A549 (cell line): ENCODE measurements at regions not wholly inside any gene's neighbourhood (a gene's known extent, or its start where the extent isn't known, plus 50 kb on each side); places are given as distances from the start of the nearest gene placed in this dataset.
"Not testable (repeated sequence)": the region's sequence is repeated elsewhere in the genome, so short reads cannot be mapped to it uniquely, and the experiment has no call there.

Experiments
- ATAC-seq, 2 experiments: fragments of 200-7000 bp in 1 of 2; fragments of >200 bp in 1 of 2; cut with Nextera tagmentation in 1 of 2; cut with Tn5 transposase in 1 of 2; 3 replicates each; pipeline versions ENCODE4 v1.8.0 to v1.9.1; 2018 to 2020; ENCODE audit warnings: mild to moderate bottlenecking in 1 of 2, moderate library complexity in 1 of 2
- CTCF ChIA-PET: fragments of 300-600 bp; sonication (Branson Sonifier 250); formaldehyde crosslinking; extraction: SDS; loops from one replicate; lab custom pipeline; 2021; ENCODE audit warnings: antibody characterized with exemption, inconsistent platforms; lab: Yijun Ruan, JAX
- POLR2A ChIA-PET: fragments of 350-600 bp; formaldehyde crosslinking; extraction: SDS; loops from one replicate; lab custom pipeline; 2021; ENCODE audit warnings: antibody characterized with exemption, inconsistent platforms; lab: Yijun Ruan, JAX
- DNase-seq, 2 experiments: peaks; one replicate each; pipeline versions ENCODE4 v3.0.0 to v3.0.0-alpha.2; 2011 to 2016; ENCODE audit warnings: low read depth in 1 of 2, low spot score in 1 of 2
- FAIRE-seq: peaks from 2 replicates; lab custom pipeline; 2011; peaks lifted over from hg19 to GRCh38; lab: Jason Lieb, UNC
- H3K27ac ChIP-seq, 2 experiments: fragments of >200 bp; sonication (Bioruptor Twin); formaldehyde crosslinking; 3 replicates each; pipeline ENCODE4 v1.5.1; 2016 to 2017
- H3K4me1 ChIP-seq: fragments of >200 bp; sonication (Bioruptor Twin); formaldehyde crosslinking; 3 replicates; pipeline ENCODE4 v1.6.1; 2016
- H3K4me2 ChIP-seq: fragments of >200 bp; sonication (Bioruptor Twin); formaldehyde crosslinking; 3 replicates; pipeline ENCODE4 v1.6.1; 2016
- H3K4me3 ChIP-seq: fragments of >200 bp; sonication (Bioruptor Twin); formaldehyde crosslinking; 3 replicates; pipeline ENCODE4 v1.5.1; 2016
- H3K9me3 ChIP-seq: fragments of >200 bp; sonication (Bioruptor Twin); formaldehyde crosslinking; 3 replicates; pipeline ENCODE4 v1.6.1; 2016
- CHD2 ChIP-seq: fragments of 150-350 bp; IDR thresholded peaks from 2 replicates; pipeline ENCODE4 v1.6.1; 2014; ENCODE audit warnings: low read length; ENCODE audit not compliant: partially characterized antibody
- FOSB ChIP-seq: fragments of 250-450 bp; sonication (Bioruptor Pico); IDR thresholded peaks from 2 replicates; pipeline ENCODE4 v1.5.0; 2020; ENCODE audit warnings: mild to moderate bottlenecking, moderate library complexity
- FOXS1 ChIP-seq: fragments of 250-450 bp; sonication (Bioruptor Pico); IDR thresholded peaks from 2 replicates; pipeline ENCODE4 v1.5.0; 2020; ENCODE audit warnings: mild to moderate bottlenecking, moderate library complexity
- HEYL ChIP-seq: fragments of 250-450 bp; sonication (Bioruptor Pico); IDR thresholded peaks from 2 replicates; pipeline ENCODE4 v1.8.0; 2021; ENCODE audit warnings: mild to moderate bottlenecking, moderate library complexity
- JUN ChIP-seq, 2 experiments: fragments of >200 bp; sonication (Bioruptor Twin); formaldehyde crosslinking; IDR thresholded peaks; 2 replicates in 1 of 2; 3 replicates in 1 of 2; pipeline ENCODE4 v1.6.1; 2016 to 2017
- KDM1A ChIP-seq: fragments of 200-600 bp; sonication (generic); IDR thresholded peaks from 2 replicates; pipeline ENCODE4 v1.6.1; 2016; ENCODE audit warnings: low read depth, mild to moderate bottlenecking
- KDM5A ChIP-seq: fragments of 200-600 bp; sonication (generic); IDR thresholded peaks from 2 replicates; pipeline ENCODE4 v1.6.1; 2016; ENCODE audit warnings: antibody characterized with exemption, mild to moderate bottlenecking
- MAZ ChIP-seq: fragments of 150-350 bp; IDR thresholded peaks from 2 replicates; pipeline ENCODE4 v1.6.1; 2014; ENCODE audit warnings: antibody characterized with exemption, low read depth, low read length, borderline replicate concordance
- NR3C1 ChIP-seq: fragments of >200 bp; sonication (Bioruptor Twin); formaldehyde crosslinking; IDR thresholded peaks from 3 replicates; pipeline ENCODE4 v1.6.1; 2017
- RARB ChIP-seq: fragments of 250-450 bp; sonication (Bioruptor Pico); IDR thresholded peaks from 2 replicates; pipeline ENCODE4 v1.8.0; 2021; ENCODE audit warnings: mild to moderate bottlenecking, moderate library complexity
- SMC3 ChIP-seq: fragments of >200 bp; sonication (Bioruptor Twin); formaldehyde crosslinking; IDR thresholded peaks from 3 replicates; pipeline ENCODE4 v1.6.1; 2018; ENCODE audit warnings: inconsistent platforms
- TFCP2L1 ChIP-seq: fragments of 250-450 bp; sonication (Bioruptor Pico); IDR thresholded peaks from 2 replicates; pipeline ENCODE4 v1.5.0; 2021; ENCODE audit warnings: mild to moderate bottlenecking
- ZFP36 ChIP-seq: fragments of 450-650 bp; IDR thresholded peaks from 2 replicates; pipeline ENCODE4 v1.6.1; 2014; ENCODE audit warnings: borderline replicate concordance; ENCODE audit not compliant: partially characterized antibody
- ZNF302 ChIP-seq: fragments of 250-450 bp; sonication (Bioruptor Pico); IDR thresholded peaks from 2 replicates; pipeline ENCODE4 v1.9.0; 2021; ENCODE audit warnings: inconsistent platforms, mild to moderate bottlenecking, moderate library complexity
- WGBS: methylation state at CpG from one replicate; pipeline ENCODE4 v1.1.6; 2017; ENCODE audit errors: missing lambda C conversion rate; 5-methylcytosine and 5-hydroxymethylcytosine counted together
- TF ChIP-seq, protein P1 (sequence below): fragments of 200-600 bp; sonication (generic); IDR thresholded peaks from 2 replicates; pipeline ENCODE4 v1.6.1; 2016; ENCODE audit warnings: antibody characterized with exemption, mild to moderate bottlenecking, moderate library complexity
- TF ChIP-seq, protein P2 (sequence below): fragments of 250-450 bp; sonication (Bioruptor Pico); IDR thresholded peaks from 2 replicates; pipeline ENCODE4 v1.5.0; 2021; ENCODE audit warnings: mild to moderate bottlenecking, moderate library complexity, borderline replicate concordance
- TF ChIP-seq, protein P3 (sequence below): IDR thresholded peaks from 2 replicates; pipeline ENCODE4 v1.6.1; 2012
- TF ChIP-seq, protein P4 (sequence below): fragments of 450-650 bp; IDR thresholded peaks from 2 replicates; pipeline ENCODE4 v1.6.1; 2014; ENCODE audit warnings: antibody characterized with exemption
- TF ChIP-seq, protein P5 (sequence below): fragments of 150-350 bp; IDR thresholded peaks from 2 replicates; pipeline ENCODE4 v1.6.1; 2014; ENCODE audit warnings: low read depth, mild to moderate bottlenecking, low read length
- TF ChIP-seq, protein P6 (sequence below): fragments of >200 bp; sonication (Bioruptor Twin); formaldehyde crosslinking; IDR thresholded peaks from 3 replicates; pipeline ENCODE4 v1.6.1; 2016

DNA sequence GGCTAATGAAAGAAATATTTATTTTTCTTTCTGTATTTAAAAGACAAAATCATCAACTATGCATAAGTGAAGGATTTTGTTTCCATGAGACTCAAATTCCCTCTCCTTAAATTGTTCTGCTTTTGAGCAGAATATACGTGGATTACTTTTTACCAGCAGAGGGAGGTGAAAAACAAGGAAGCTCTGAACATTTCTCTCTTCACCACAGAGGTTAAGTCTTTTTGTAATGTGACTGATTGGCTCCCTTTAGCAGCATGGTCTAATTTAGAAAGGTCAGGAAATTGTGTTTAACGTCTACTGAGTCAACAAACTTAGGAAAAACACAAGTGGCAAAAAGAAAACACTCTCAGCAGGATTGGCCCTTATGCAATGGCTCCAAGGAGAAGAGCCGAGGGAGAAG lies 55.1 kb upstream of the F9 start:
- ChIA-PET CTCF (no interaction called here), POLR2A (no interaction called here)
- TF ChIP-seq SMC3 = no peak
- no peak for TF ChIP-seq CHD2
- no peak for TF ChIP-seq KDM5A
- TF ChIP-seq, protein P1, sequence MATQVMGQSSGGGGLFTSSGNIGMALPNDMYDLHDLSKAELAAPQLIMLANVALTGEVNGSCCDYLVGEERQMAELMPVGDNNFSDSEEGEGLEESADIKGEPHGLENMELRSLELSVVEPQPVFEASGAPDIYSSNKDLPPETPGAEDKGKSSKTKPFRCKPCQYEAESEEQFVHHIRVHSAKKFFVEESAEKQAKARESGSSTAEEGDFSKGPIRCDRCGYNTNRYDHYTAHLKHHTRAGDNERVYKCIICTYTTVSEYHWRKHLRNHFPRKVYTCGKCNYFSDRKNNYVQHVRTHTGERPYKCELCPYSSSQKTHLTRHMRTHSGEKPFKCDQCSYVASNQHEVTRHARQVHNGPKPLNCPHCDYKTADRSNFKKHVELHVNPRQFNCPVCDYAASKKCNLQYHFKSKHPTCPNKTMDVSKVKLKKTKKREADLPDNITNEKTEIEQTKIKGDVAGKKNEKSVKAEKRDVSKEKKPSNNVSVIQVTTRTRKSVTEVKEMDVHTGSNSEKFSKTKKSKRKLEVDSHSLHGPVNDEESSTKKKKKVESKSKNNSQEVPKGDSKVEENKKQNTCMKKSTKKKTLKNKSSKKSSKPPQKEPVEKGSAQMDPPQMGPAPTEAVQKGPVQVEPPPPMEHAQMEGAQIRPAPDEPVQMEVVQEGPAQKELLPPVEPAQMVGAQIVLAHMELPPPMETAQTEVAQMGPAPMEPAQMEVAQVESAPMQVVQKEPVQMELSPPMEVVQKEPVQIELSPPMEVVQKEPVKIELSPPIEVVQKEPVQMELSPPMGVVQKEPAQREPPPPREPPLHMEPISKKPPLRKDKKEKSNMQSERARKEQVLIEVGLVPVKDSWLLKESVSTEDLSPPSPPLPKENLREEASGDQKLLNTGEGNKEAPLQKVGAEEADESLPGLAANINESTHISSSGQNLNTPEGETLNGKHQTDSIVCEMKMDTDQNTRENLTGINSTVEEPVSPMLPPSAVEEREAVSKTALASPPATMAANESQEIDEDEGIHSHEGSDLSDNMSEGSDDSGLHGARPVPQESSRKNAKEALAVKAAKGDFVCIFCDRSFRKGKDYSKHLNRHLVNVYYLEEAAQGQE = no peak
- TF ChIP-seq FOXS1 (CRISPR knock-in tag) = no peak
- FAIRE-seq = peak; percentile 32
- DNase-seq = no peak
- 3% methylated on average over 3 of the region's 3 CpGs for WGBS
- H3K27ac ChIP-seq = no peak overlapping the region
- no peak for ATAC-seq
- H3K4me2 ChIP-seq = no peak overlapping the region
- no peaks in the 10 kb centered on the region for H3K4me1 ChIP-seq
- no peak overlapping the region for H3K4me3 ChIP-seq
- no peaks in the 10 kb centered on the region for H3K9me3 ChIP-seq

DNA sequence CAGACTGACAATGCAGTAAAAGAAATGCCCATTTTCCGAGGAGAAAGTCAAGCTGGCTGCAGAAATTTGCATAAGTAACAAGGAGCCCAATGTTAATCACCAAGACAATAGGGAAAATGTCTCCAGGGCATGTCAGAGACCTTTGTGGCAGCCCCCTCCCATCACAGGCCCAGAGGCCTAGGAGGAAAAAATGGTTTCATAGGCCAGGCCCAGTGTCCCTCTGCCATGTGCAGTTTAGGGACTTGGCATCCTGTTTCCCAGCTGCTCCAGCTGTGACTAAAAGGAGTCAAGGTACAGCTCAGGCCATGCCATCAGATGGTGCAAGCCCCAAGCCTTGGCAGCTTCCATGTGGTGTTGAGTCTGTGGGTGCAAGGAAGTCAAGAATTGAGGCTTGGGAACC lies 68.6 kb upstream of the F9 start:
- FAIRE-seq, CTCF ChIA-PET: not testable (repeated sequence)
- 0% methylated on average over 1 of the region's 1 CpG for WGBS

DNA sequence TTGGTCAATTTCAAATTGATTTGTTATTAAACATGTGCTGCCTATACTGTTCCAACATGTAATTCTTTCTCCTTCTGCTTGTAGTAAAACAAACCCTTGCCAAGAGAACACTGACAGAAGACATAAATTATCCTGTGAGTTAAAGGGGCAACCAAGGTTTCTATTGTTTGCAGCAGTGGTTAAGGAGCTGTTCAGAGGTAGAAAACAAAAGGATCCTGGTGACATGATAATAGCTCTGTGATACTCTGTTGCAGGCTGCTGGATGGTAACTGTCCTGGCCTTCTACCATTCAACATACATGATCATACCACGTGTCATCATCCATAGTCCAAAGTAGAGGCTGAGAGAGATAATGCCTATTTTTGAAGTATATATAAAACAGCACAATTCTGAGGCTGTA lies 75.8 kb upstream of the F9 start:
- TF ChIP-seq MAZ (no peak), FOXS1 (CRISPR knock-in tag) (no peak), NR3C1 (no peak), ZNF302 (no peak), FOSB (CRISPR knock-in tag) (no peak), RARB (CRISPR knock-in tag) (no peak), KDM1A (no peak), JUN (IDR thresholded peaks at IDR 0.05) (no peak), TFCP2L1 (CRISPR knock-in tag) (no peak), HEYL (no peak)
- TF ChIP-seq, protein P2, sequence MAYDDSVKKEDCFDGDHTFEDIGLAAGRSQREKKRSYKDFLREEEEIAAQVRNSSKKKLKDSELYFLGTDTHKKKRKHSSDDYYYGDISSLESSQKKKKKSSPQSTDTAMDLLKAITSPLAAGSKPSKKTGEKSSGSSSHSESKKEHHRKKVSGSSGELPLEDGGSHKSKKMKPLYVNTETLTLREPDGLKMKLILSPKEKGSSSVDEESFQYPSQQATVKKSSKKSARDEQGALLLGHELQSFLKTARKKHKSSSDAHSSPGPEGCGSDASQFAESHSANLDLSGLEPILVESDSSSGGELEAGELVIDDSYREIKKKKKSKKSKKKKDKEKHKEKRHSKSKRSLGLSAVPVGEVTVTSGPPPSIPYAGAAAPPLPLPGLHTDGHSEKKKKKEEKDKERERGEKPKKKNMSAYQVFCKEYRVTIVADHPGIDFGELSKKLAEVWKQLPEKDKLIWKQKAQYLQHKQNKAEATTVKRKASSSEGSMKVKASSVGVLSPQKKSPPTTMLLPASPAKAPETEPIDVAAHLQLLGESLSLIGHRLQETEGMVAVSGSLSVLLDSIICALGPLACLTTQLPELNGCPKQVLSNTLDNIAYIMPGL = no peak
- TF ChIP-seq, protein P3, sequence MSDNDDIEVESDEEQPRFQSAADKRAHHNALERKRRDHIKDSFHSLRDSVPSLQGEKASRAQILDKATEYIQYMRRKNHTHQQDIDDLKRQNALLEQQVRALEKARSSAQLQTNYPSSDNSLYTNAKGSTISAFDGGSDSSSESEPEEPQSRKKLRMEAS = no peak
- TF ChIP-seq, protein P4, sequence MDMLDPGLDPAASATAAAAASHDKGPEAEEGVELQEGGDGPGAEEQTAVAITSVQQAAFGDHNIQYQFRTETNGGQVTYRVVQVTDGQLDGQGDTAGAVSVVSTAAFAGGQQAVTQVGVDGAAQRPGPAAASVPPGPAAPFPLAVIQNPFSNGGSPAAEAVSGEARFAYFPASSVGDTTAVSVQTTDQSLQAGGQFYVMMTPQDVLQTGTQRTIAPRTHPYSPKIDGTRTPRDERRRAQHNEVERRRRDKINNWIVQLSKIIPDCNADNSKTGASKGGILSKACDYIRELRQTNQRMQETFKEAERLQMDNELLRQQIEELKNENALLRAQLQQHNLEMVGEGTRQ = no peak
- TF ChIP-seq, protein P5, sequence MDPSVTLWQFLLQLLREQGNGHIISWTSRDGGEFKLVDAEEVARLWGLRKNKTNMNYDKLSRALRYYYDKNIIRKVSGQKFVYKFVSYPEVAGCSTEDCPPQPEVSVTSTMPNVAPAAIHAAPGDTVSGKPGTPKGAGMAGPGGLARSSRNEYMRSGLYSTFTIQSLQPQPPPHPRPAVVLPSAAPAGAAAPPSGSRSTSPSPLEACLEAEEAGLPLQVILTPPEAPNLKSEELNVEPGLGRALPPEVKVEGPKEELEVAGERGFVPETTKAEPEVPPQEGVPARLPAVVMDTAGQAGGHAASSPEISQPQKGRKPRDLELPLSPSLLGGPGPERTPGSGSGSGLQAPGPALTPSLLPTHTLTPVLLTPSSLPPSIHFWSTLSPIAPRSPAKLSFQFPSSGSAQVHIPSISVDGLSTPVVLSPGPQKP = no peak
- TF ChIP-seq, protein P6, sequence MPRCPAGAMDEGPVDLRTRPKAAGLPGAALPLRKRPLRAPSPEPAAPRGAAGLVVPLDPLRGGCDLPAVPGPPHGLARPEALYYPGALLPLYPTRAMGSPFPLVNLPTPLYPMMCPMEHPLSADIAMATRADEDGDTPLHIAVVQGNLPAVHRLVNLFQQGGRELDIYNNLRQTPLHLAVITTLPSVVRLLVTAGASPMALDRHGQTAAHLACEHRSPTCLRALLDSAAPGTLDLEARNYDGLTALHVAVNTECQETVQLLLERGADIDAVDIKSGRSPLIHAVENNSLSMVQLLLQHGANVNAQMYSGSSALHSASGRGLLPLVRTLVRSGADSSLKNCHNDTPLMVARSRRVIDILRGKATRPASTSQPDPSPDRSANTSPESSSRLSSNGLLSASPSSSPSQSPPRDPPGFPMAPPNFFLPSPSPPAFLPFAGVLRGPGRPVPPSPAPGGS = no peak
- ChIA-PET POLR2A (no interaction called here), CTCF (no interaction called here)
- ATAC-seq = no peak
- Histone ChIP-seq H3K27ac (no peak overlapping the region), H3K4me2 (no peak overlapping the region), H3K4me1 (no peaks in the 10 kb centered on the region), H3K9me3 (no peaks in the 10 kb centered on the region), H3K4me3 (no peak overlapping the region)
- DNase-seq = no peak
- FAIRE-seq = no peak
- WGBS = 7% methylated on average over 1 of the region's 1 CpG

More for the DNA sequence above, 68.6 kb upstream of the F9 start:
- ATAC-seq, DNase-seq, H3K27ac ChIP-seq, H3K4me2 ChIP-seq, H3K4me1 ChIP-seq, H3K9me3 ChIP-seq, H3K4me3 ChIP-seq, POLR2A ChIA-PET: not testable (repeated sequence)
- TF ChIP-seq ZFP36 = peak; percentile 46
